Thymus (tissue), 11 donors: ENCODE measurements at regions not wholly inside any gene's neighbourhood (a gene's known extent, or its start where the extent isn't known, plus 50 kb on each side); places are given as distances from the start of the nearest gene placed in this dataset.

Experiments
- DNase-seq, 9 donors: peaks; one replicate each; pipeline ENCODE4 v3.0.0-alpha.2; 2013; ENCODE audit warnings: low spot score in 9 of 9, low read depth in 6 of 9, missing footprints in 1 of 9
- H3K27ac ChIP-seq, 2 donors: one replicate each; pipeline ENCODE4 v1.5.1; 2013; ENCODE audit warnings: control low read depth in 1 of 2, low read depth in 1 of 2, low read length in 1 of 2, mild to moderate bottlenecking in 1 of 2, moderate library complexity in 1 of 2
- H3K27me3 ChIP-seq, 2 donors: one replicate each; pipeline ENCODE4 v1.5.1; 2013; ENCODE audit warnings: low read length in 1 of 2; ENCODE audit not compliant: control insufficient read depth in 2 of 2, insufficient read depth in 1 of 2
- H3K36me3 ChIP-seq, 2 donors: one replicate each; pipeline ENCODE4 v1.5.1; 2013; ENCODE audit warnings: low read length in 1 of 2, mild to moderate bottlenecking in 1 of 2, moderate library complexity in 1 of 2; ENCODE audit not compliant: control insufficient read depth in 2 of 2, insufficient read depth in 2 of 2
- H3K4me1 ChIP-seq, 2 donors: one replicate each; pipeline ENCODE4 v1.5.1; 2013; ENCODE audit warnings: low read length in 2 of 2; ENCODE audit not compliant: control insufficient read depth in 2 of 2, insufficient read depth in 2 of 2
- H3K4me3 ChIP-seq, 2 donors: one replicate each; pipeline ENCODE4 v1.5.1; 2013; ENCODE audit warnings: low read length in 2 of 2, control low read depth in 1 of 2, mild to moderate bottlenecking in 1 of 2
- H3K9me3 ChIP-seq, 2 donors: one replicate each; pipeline ENCODE4 v1.5.1; 2013; ENCODE audit warnings: low read length in 1 of 2, mild to moderate bottlenecking in 1 of 2; ENCODE audit not compliant: control insufficient read depth in 2 of 2, insufficient read depth in 1 of 2
- WGBS: extraction: QIAGEN DNeasy Blood & Tissue Kit; methylation state at CpG from one replicate; pipeline ENCODE4 v1.1.7; 2013; 5-methylcytosine and 5-hydroxymethylcytosine counted together
- donor health status: healthy.

DNA sequence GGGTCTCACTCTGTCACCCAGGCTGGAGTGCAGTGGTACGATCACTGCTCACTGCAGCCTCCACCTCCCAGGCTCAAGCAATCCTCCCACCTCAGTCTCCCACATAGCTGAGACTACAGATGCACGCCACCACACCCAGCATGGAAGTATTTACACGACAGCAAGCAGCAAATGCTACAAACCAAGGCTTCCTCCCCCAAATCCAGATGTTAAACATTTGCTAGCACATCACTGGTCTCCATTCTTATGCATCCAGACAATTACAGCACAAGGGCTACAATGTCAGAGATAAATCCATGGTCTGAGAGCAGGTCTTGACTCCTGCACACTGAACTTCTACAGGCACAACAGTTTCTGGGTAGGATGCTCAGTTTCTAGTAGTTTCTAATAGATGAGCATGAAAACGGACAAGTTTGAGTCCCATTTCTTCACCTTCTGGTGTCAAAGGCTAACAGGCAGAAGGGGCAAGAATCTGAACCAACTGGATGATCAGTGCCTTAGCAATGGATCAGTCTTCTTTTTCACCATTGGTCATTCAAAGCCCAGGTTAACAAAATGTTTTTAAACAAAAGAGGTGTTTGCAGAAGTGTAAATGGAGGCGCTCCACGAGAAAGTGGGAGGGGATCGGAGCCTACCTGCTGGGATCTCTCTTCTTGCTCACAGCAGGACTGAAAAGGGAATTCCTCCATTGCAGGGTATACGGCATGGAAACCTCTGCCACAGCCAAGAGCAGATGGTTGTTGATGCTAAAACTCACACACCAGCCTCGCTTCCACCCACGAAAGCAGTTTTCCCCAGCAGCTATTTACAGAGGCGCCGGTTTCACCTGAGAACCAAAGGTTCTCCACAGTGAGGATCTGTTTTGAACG lies 135.0 kb upstream of the ARL4C start:
- no peaks in the 10 kb centered on the region for H3K4me1 ChIP-seq
- no peak overlapping the region for H3K4me3 ChIP-seq
- peaks cover 0 to 2% of the 10 kb centered on the region in 2 donors for H3K27me3 ChIP-seq
- 94% methylated on average over 13 of the region's 13 CpGs for WGBS
- H3K9me3 ChIP-seq: no peaks in the 10 kb centered on the region
- no peak overlapping the region for H3K27ac ChIP-seq
- no peaks in the 10 kb centered on the region for H3K36me3 ChIP-seq
- DNase-seq: no peak

- WGBS: 92% methylated on average over 6 of the region's 6 CpGs
These were observed 133.9 kb upstream of the ARL4C start for GRCh38 chr2:234630801-234631261.

GRCh38 chr2:234629596-234629995 lies 132.7 kb upstream of the ARL4C start:
- H3K27ac ChIP-seq: no peak overlapping the region
- WGBS: 94% methylated on average over 3 of the region's 3 CpGs
- H3K4me1 ChIP-seq: no peaks in the 10 kb centered on the region
- H3K27me3 ChIP-seq: peaks cover 0 to 2% of the 10 kb centered on the region in 2 donors
- DNase-seq: no peak
- H3K36me3 ChIP-seq: no peaks in the 10 kb centered on the region
- no peaks in the 10 kb centered on the region for H3K9me3 ChIP-seq
- no peak overlapping the region for H3K4me3 ChIP-seq

More at GRCh38 chr2:234630801-234631261, 133.9 kb upstream of the ARL4C start:
- H3K27ac ChIP-seq: no peak overlapping the region
- H3K27me3 ChIP-seq: peaks cover 0 to 2% of the 10 kb centered on the region in 2 donors
- no peak for DNase-seq
- no peaks in the 10 kb centered on the region for H3K4me1 ChIP-seq
- no peaks in the 10 kb centered on the region for H3K9me3 ChIP-seq
- no peak overlapping the region for H3K4me3 ChIP-seq
- no peaks in the 10 kb centered on the region for H3K36me3 ChIP-seq

GRCh38 chr2:234628953-234629352 lies 132.1 kb upstream of the ARL4C start:
- DNase-seq: no peak
- H3K27me3 ChIP-seq: peaks cover 0 to 2% of the 10 kb centered on the region in 2 donors
- H3K4me1 ChIP-seq: no peaks in the 10 kb centered on the region
- H3K36me3 ChIP-seq: no peaks in the 10 kb centered on the region
- no peak overlapping the region for H3K27ac ChIP-seq
- WGBS: 97% methylated on average over 5 of the region's 5 CpGs
- H3K4me3 ChIP-seq: no peak overlapping the region
- no peaks in the 10 kb centered on the region for H3K9me3 ChIP-seq

- 95% methylated on average over 2 of the region's 2 CpGs for WGBS
- no peak overlapping the region for H3K4me3 ChIP-seq
- no peaks in the 10 kb centered on the region for H3K36me3 ChIP-seq
- H3K9me3 ChIP-seq: no peaks in the 10 kb centered on the region
- no peak for DNase-seq
- H3K27ac ChIP-seq: no peak overlapping the region
- peaks cover 0 to 2% of the 10 kb centered on the region in 2 donors for H3K27me3 ChIP-seq
- H3K4me1 ChIP-seq: no peaks in the 10 kb centered on the region
These were observed 130.4 kb upstream of the ARL4C start for GRCh38 chr2:234627308-234627707.

DNA sequence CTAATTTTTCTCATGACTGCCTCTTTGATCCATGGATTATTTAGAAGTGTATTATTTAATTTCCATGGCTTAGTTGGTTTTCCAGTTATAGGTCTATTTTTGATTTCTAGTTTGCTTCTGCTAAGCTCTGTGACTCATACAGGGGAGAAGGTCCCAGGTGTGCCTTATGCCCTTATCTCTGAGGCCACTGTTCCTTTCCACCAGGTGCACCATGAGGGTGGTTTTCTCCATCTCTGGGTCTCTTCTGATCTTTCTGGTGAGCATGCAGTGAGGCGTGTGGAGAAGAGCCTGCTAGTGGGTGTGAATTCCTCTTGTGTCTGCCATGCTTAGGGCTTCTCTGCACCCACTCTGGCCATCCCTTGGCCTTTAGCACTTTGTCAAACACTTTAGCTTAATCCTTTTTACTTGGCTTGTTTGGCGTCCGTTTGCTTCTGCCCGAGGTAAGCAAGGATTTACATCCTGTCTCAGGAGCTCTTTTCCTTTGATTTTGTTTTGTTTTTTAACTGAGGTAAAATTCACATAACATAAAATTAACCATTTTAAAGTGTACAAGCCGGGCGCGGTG lies 129.8 kb upstream of the ARL4C start:
- WGBS: 88% methylated on average over 7 of the region's 7 CpGs

GRCh38 chr2:234625626-234626250 lies 128.9 kb upstream of the ARL4C start:
- no peaks in the 10 kb centered on the region for H3K4me1 ChIP-seq
- no peak for DNase-seq
- no peaks in the 10 kb centered on the region for H3K36me3 ChIP-seq
- H3K9me3 ChIP-seq: no peaks in the 10 kb centered on the region
- H3K27me3 ChIP-seq: no peaks in the 10 kb centered on the region
- no peak overlapping the region for H3K4me3 ChIP-seq
- 95% methylated on average over 4 of the region's 4 CpGs for WGBS
- no peak overlapping the region for H3K27ac ChIP-seq

More for the DNA sequence above, 129.8 kb upstream of the ARL4C start:
- no peak for DNase-seq
- no peaks in the 10 kb centered on the region for H3K36me3 ChIP-seq
- no peaks in the 10 kb centered on the region for H3K4me1 ChIP-seq
- no peaks in the 10 kb centered on the region for H3K9me3 ChIP-seq
- peaks cover 0 to under 1% of the 10 kb centered on the region in 2 donors for H3K27me3 ChIP-seq
- no peak overlapping the region for H3K27ac ChIP-seq
- no peak overlapping the region for H3K4me3 ChIP-seq

DNA sequence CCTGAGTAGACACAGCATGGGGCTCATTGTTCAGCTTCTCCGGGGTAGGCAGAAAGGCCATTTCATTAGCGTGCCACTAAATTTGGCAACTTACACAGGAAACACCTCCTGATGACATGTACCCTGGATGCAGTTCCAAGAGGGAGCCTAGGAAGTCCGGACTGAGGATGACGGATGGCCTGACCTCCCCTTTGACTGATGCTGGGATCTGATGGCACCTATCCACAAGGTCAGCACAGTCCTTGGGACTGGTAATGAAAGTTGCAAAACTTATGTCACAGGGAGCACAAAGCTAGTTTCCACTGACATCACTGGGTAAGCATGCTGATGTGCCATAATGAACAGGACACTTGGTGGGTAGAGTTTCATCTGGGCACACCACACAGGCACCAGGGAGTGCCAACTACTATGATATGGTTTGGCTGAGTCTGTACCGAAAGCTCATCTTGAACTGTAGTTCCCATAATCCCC lies 126.7 kb upstream of the ARL4C start:
- DNase-seq: no peak
- no peaks in the 10 kb centered on the region for H3K9me3 ChIP-seq
- no peaks in the 10 kb centered on the region for H3K4me1 ChIP-seq
- H3K36me3 ChIP-seq: no peaks in the 10 kb centered on the region
- no peak overlapping the region for H3K4me3 ChIP-seq
- no peaks in the 10 kb centered on the region for H3K27me3 ChIP-seq
- WGBS: 96% methylated on average over 5 of the region's 5 CpGs
- H3K27ac ChIP-seq: no peak overlapping the region

GRCh38 chr2:234621120-234621519 lies 124.2 kb upstream of the ARL4C start:
- 95% methylated on average over 5 of the region's 5 CpGs for WGBS
- Histone ChIP-seq H3K9me3 (no peaks in the 10 kb centered on the region), H3K4me3 (no peak overlapping the region), H3K36me3 (no peaks in the 10 kb centered on the region), H3K27ac (no peak overlapping the region), H3K27me3 (no peaks in the 10 kb centered on the region), H3K4me1 (no peaks in the 10 kb centered on the region)
- no peak for DNase-seq
